Endodermal cell (in vitro differentiated cells): ENCODE measurements at regions not wholly inside any gene's neighbourhood (a gene's known extent, or its start where the extent isn't known, plus 50 kb on each side); places are given as distances from the start of the nearest gene placed in this dataset.

Experiments
- DNase-seq: peaks from one replicate; pipeline ENCODE4 v3.0.0-alpha.2; 2017
- H3K27ac ChIP-seq: 2 replicates; pipeline ENCODE4 v1.5.1; 2013; ENCODE audit warnings: mild to moderate bottlenecking, low read depth, low read length, moderate library complexity
- H3K27me3 ChIP-seq: 2 replicates; pipeline ENCODE4 v1.6.1; 2013; ENCODE audit warnings: mild to moderate bottlenecking, low read length, moderate library complexity; ENCODE audit not compliant: insufficient read depth, control insufficient read depth, poor library complexity, severe bottlenecking
- H3K36me3 ChIP-seq: 2 replicates; pipeline ENCODE4 v1.7.0; 2013; ENCODE audit warnings: mild to moderate bottlenecking, low read length, moderate library complexity; ENCODE audit not compliant: control insufficient read depth, insufficient read depth
- H3K4me1 ChIP-seq: one replicate; pipeline ENCODE4 v1.7.0; 2013; ENCODE audit warnings: low read length; ENCODE audit not compliant: control insufficient read depth, insufficient read depth
- H3K4me3 ChIP-seq: 2 replicates; pipeline ENCODE4 v1.5.1; 2013; ENCODE audit warnings: mild to moderate bottlenecking, low read length, moderate library complexity
- H3K9ac ChIP-seq: 2 replicates; pipeline ENCODE4 v1.6.1; 2013; ENCODE audit warnings: mild to moderate bottlenecking, low read length, moderate library complexity; ENCODE audit not compliant: poor library complexity, severe bottlenecking; ENCODE audit errors: extremely low read depth
- H3K9me3 ChIP-seq: 2 replicates; pipeline ENCODE4 v1.6.1; 2013; ENCODE audit warnings: mild to moderate bottlenecking, low read length, moderate library complexity; ENCODE audit not compliant: control insufficient read depth
- H3K27ac Mint-ChIP-seq: 2 replicates; pipeline ENCODE4 v1.8.0; 2020; ENCODE audit warnings: mixed read lengths
- H3K27me3 Mint-ChIP-seq: 2 replicates; pipeline ENCODE4 v1.8.0; 2021; ENCODE audit warnings: mild to moderate bottlenecking, mixed read lengths; ENCODE audit not compliant: insufficient read depth
- H3K36me3 Mint-ChIP-seq: 2 replicates; pipeline ENCODE4 v1.8.0; 2020; ENCODE audit warnings: low read depth, mixed read lengths
- H3K4me1 Mint-ChIP-seq: 2 replicates; pipeline ENCODE4 v1.8.0; 2020; ENCODE audit warnings: mixed read lengths
- H3K4me3 Mint-ChIP-seq: 2 replicates; pipeline ENCODE4 v1.8.0; 2020; ENCODE audit warnings: mild to moderate bottlenecking, moderate library complexity, mixed read lengths
- H3K9me3 Mint-ChIP-seq: 2 replicates; pipeline ENCODE4 v1.8.0; 2020; ENCODE audit warnings: mild to moderate bottlenecking, mixed read lengths
- CTCF ChIP-seq: fragments of 200-600 bp; sonication (generic); conservative IDR thresholded peaks from 2 replicates; pipeline ENCODE4 v1.5.0; 2021; ENCODE audit warnings: antibody characterized with exemption, mild to moderate bottlenecking
- WGBS, 2 experiments: methylation state at CpG; one replicate each; pipeline versions ENCODE4 v1.1.5 to v1.1.7; 2013; ENCODE audit warnings: missing lambda C conversion rate in 2 of 2, mixed read lengths in 1 of 2; ENCODE audit not compliant: insufficient coverage in 1 of 2, insufficient read length in 1 of 2; 5-methylcytosine and 5-hydroxymethylcytosine counted together

DNA sequence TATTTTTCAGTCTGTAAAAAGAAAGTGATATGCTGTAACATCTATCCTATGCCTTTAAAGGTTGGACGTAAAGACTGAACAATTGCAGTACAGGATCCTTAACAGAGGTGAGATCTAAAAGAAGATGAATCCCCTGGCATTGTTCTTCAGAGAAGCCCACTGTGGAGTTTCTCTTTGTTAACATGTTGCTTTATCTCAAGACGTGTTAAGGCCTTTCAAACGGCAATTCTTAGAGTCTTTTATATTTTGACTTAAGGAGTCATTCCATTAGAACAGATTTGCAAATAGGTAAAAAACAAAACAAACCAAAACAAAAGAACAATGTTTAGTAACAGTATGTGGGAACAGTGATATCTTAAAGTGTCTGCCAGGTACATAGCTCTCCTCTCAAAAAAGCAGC is 225.1 kb upstream of the ZP4 start:
- peak overlapping the region; percentile 36 for H3K27ac Mint-ChIP-seq
- no peak overlapping the region for H3K4me3 Mint-ChIP-seq
- H3K4me1 ChIP-seq: peaks cover 21% of the 10 kb centered on the region

DNA sequence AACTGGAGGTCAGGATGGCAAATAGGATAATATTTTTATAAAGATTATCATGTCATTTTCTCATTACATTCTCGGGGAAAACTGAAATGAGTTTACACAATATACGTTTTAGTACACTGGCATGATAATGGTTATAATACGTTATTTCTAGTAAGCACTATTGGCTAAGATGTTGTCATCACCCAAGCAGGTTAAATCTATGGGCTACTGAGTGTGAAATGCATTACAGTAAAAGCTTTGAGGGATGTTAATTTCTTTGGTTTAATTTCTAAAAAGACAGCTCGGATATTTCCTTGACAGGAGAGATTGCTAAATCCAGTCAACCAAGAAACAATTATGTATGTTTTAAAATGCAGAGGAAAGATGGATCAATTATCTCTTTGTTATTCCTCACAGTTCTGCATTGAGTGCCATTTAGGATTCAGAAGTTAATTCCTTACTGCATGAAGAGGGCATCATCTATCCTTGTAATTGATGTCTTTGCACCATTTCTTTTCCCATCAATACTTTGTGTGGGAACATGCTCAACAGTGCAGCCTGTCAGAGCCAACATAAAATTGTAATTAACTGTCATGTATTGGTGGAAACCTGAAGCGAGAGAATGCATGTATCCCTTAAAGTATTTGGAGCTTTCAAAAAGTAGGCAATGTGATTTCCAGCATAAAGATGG is 222.4 kb upstream of the ZP4 start:
- Mint-ChIP-seq H3K4me3 (no peak overlapping the region), H3K27ac (no peak overlapping the region), H3K9me3 (no peaks in the 10 kb centered on the region), H3K4me1 (peaks cover 32% of the 10 kb centered on the region), H3K36me3 (no peaks in the 10 kb centered on the region), H3K27me3 (no peaks in the 10 kb centered on the region)
- Histone ChIP-seq H3K4me3 (no peak overlapping the region), H3K27me3 (no peaks in the 10 kb centered on the region), H3K9me3 (no peaks in the 10 kb centered on the region), H3K36me3 (no peaks in the 10 kb centered on the region), H3K9ac (no peak overlapping the region), H3K27ac (no peak overlapping the region), H3K4me1 (peaks cover 9% of the 10 kb centered on the region)
- TF ChIP-seq CTCF: no peak
- DNase-seq: no peak
- 96 to 97% methylated on average over 4 to 5 of the region's 5 CpGs for WGBS, 2 experiments

More for the DNA sequence above, 225.1 kb upstream of the ZP4 start:
- Histone ChIP-seq H3K4me3 (peak overlapping the region; percentile 3), H3K9ac (no peak overlapping the region), H3K27me3 (no peaks in the 10 kb centered on the region), H3K36me3 (no peaks in the 10 kb centered on the region), H3K9me3 (no peaks in the 10 kb centered on the region), H3K27ac (no peak overlapping the region)
- H3K9me3 Mint-ChIP-seq: no peaks in the 10 kb centered on the region
- 22 to 40% methylated on average over 1 to 3 of the region's 3 CpGs for WGBS, 2 experiments
- H3K27me3 Mint-ChIP-seq: no peaks in the 10 kb centered on the region
- DNase-seq: no peak
- no peaks in the 10 kb centered on the region for H3K36me3 Mint-ChIP-seq
- TF ChIP-seq CTCF: no peak
- peaks cover 34% of the 10 kb centered on the region for H3K4me1 Mint-ChIP-seq

- peaks cover 5% of the 10 kb centered on the region for H3K4me1 ChIP-seq
- DNase-seq: no peak
- Mint-ChIP-seq H3K27me3 (no peaks in the 10 kb centered on the region), H3K4me3 (no peak overlapping the region), H3K36me3 (no peaks in the 10 kb centered on the region), H3K9me3 (no peaks in the 10 kb centered on the region), H3K27ac (no peak overlapping the region), H3K4me1 (peaks cover 25% of the 10 kb centered on the region)
- H3K9me3 ChIP-seq: no peaks in the 10 kb centered on the region
- no peaks in the 10 kb centered on the region for H3K27me3 ChIP-seq
- H3K9ac ChIP-seq: no peak overlapping the region
- 83 to 88% methylated on average over 1 to 2 of the region's 2 CpGs for WGBS, 2 experiments
- no peak for TF ChIP-seq CTCF
- H3K36me3 ChIP-seq: no peaks in the 10 kb centered on the region
- H3K4me3 ChIP-seq: no peak overlapping the region
- no peak overlapping the region for H3K27ac ChIP-seq
Measured at GRCh38 chr1:238111516-238111915, 220.8 kb upstream of the ZP4 start.
